MM.1S (cell line): ENCODE measurements at regions not wholly inside any gene's neighbourhood (a gene's known extent, or its start where the extent isn't known, plus 50 kb on each side); places are given as distances from the start of the nearest gene placed in this dataset.

Experiments used
- CTCF ChIP-seq: fragments of 300-600 bp; sonication (generic); IDR thresholded peaks from 2 replicates; pipeline ENCODE4 v1.5.1; 2016; ENCODE audit warnings: antibody characterized with exemption, low read length, mixed read lengths
- EZH2 ChIP-seq: fragments of 300-600 bp; sonication (generic); optimal IDR thresholded peaks from 2 replicates; pipeline ENCODE3; 2017; ENCODE audit warnings: low read depth, mild to moderate bottlenecking, antibody characterized with exemption, low read length, mixed read lengths
- EZH2phosphoT487 ChIP-seq: fragments of 300-600 bp; sonication (generic); IDR thresholded peaks from 2 replicates; pipeline ENCODE4 v1.6.1; 2018; ENCODE audit warnings: antibody characterized with exemption, low read length

DNA sequence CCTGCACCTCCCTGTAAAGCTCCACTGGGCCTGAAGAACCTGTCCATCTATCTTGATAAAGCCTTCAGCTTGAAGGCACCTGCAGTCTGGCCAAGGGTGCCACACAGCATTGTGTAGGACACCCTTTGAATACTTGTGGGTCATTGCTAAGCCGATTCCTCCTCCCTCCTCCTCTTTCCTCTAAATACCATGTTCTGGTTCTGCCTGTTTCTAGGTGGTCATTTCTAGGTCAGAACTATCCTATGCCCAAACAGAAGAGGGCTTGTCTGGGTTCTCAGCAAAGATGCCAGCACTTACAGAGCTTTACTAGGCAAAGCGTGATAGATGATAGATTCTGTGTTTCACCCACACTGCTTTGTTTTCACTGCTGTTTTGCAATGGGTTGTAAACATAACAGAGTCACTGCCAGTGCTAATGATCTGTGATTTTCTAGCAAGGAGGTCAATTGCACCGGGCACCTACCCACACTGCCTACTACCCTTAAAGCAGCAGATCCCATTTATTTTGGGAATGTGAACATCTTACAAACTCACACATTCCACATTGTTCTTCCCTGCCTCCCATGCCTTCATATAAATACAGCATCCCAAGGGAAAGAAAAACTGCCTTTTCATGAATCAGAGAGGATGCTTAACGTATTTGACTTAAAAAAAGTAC is 279.1 kb upstream of the PITRM1 start:
- no peak for TF ChIP-seq CTCF
- TF ChIP-seq EZH2phosphoT487 = no peak
- no peak for TF ChIP-seq EZH2
